ENCODE measurements at regions not wholly inside any gene's neighbourhood (a gene's known extent, or its start where the extent isn't known, plus 50 kb on each side); places are given as distances from the start of the nearest gene placed in this dataset.

GRCh38 chr4:183763990-183764754 is 105.1 kb downstream of the TRAPPC11 start:
- Histone ChIP-seq H3K4me1 (peaks cover 0 to 40% (median 11%) of the 10 kb centered on the region in 9 donors), H3K27me3 (no peaks in the 10 kb centered on the region), H3K9me3 (no peaks in the 10 kb centered on the region), H3K4me3 (peak overlapping the region in 6 of 10 donors; percentile 24 to 58 (median 48)), H3K27ac (peak overlapping the region in 8 of 10 donors; percentile 77 to 93 (median 87)), H3K36me3 (peaks cover 0 to 5% (median 0%) of the 10 kb centered on the region in 9 donors)
- peak in 7 of 8 donors; percentile 48 to 81 (median 65) for ATAC-seq
- no peak for TF ChIP-seq CTCF (IDR thresholded peaks at IDR 0.05)
- WGBS, 2 donors = 67 to 76% methylated on average over 11 of the region's 11 CpGs
- intact Hi-C loops (cut with DNase I) = loop anchor here in 1 of 10 donors (5.0 kb wide), 1 partner anchor 63 kb away; no protein-coding TSS in a partner anchor
- peak in 1 of 2 donors; percentile 42 for DNase-seq

GRCh38 chr4:183765251-183765911 is 106.3 kb downstream of the TRAPPC11 start:
- Histone ChIP-seq H3K4me3 (peak overlapping the region in 9 of 10 donors; percentile 13 to 58 (median 44)), H3K27ac (peak overlapping the region; percentile 7 to 93 (median 86)), H3K9me3 (no peaks in the 10 kb centered on the region), H3K36me3 (peaks cover 0 to 5% (median 0%) of the 10 kb centered on the region in 9 donors), H3K4me1 (peaks cover 0 to 40% (median 11%) of the 10 kb centered on the region in 9 donors), H3K27me3 (no peaks in the 10 kb centered on the region)
- peak; percentile 63 to 94 (median 85) for ATAC-seq
- 52 to 60% methylated on average over 18 of the region's 18 CpGs for WGBS, 2 donors
- TF ChIP-seq CTCF (IDR thresholded peaks at IDR 0.05) = no peak
- peak; percentile 44 to 80 for DNase-seq
- intact Hi-C loops (cut with DNase I) = no loop called here

- Histone ChIP-seq H3K27me3 (no peaks in the 10 kb centered on the region), H3K9me3 (no peaks in the 10 kb centered on the region), H3K4me1 (peaks cover 0 to 40% (median 11%) of the 10 kb centered on the region in 9 donors), H3K4me3 (peak overlapping the region in 6 of 10 donors; percentile 6 to 58 (median 48)), H3K36me3 (peaks cover 0 to 2% (median 0%) of the 10 kb centered on the region in 9 donors), H3K27ac (peak overlapping the region; percentile 36 to 93 (median 87))
- TF ChIP-seq CTCF (IDR thresholded peaks at IDR 0.05) = no peak
- intact Hi-C loops (cut with DNase I) = no loop called here
- DNase-seq = no peak
- WGBS, 2 donors = 70 to 71% methylated on average over 12 of the region's 12 CpGs
- ATAC-seq = peak in 4 of 8 donors; percentile 10 to 59 (median 42)
These were observed 107.0 kb downstream of the TRAPPC11 start for GRCh38 chr4:183766140-183766539.

GRCh38 chr4:183770906-183771305 is 111.8 kb downstream of the TRAPPC11 start:
- H3K9me3 ChIP-seq = peaks cover 0 to 5% (median 0%) of the 10 kb centered on the region in 11 donors
- no peak for ATAC-seq
- H3K27ac ChIP-seq = no peak overlapping the region
- no peaks in the 10 kb centered on the region for H3K27me3 ChIP-seq
- no peak for DNase-seq
- TF ChIP-seq CTCF (IDR thresholded peaks at IDR 0.05) = no peak
- H3K4me3 ChIP-seq = no peak overlapping the region
- 66 to 75% methylated on average over 7 of the region's 7 CpGs for WGBS, 2 donors
- no peaks in the 10 kb centered on the region for H3K36me3 ChIP-seq
- intact Hi-C loops (cut with DNase I) = no loop called here
- H3K4me1 ChIP-seq = peaks cover 0 to 38% (median 8%) of the 10 kb centered on the region in 9 donors

Measured in heart right ventricle (tissue), 16 donors.